ENCODE measurements at regions not wholly inside any gene's neighbourhood (a gene's known extent, or its start where the extent isn't known, plus 50 kb on each side); places are given as distances from the start of the nearest gene placed in this dataset.

DNA sequence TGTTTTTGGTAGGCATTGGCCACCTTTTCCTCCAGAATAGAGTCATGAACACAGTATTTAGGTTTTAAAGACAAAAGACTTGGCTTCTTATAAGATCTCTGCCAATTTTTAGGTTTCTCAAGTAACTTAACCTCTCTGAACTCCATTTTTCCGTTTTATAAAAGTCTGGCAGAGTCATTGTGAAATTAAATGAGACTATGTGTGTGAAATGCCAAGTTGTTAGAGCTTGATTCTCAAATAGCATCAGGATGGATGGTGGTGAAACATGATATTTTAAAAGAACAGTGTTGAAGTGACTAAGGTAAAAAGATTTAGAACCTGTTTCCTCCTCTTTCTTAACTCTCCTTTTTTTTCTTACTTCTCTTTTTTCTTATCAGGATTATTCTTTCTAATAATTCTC lies 617.7 kb upstream of the SLITRK1 start (continued):
- TF ChIP-seq, protein P1, sequence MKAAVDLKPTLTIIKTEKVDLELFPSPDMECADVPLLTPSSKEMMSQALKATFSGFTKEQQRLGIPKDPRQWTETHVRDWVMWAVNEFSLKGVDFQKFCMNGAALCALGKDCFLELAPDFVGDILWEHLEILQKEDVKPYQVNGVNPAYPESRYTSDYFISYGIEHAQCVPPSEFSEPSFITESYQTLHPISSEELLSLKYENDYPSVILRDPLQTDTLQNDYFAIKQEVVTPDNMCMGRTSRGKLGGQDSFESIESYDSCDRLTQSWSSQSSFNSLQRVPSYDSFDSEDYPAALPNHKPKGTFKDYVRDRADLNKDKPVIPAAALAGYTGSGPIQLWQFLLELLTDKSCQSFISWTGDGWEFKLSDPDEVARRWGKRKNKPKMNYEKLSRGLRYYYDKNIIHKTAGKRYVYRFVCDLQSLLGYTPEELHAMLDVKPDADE (IDR thresholded peaks at IDR 0.05), result no peak

DNA sequence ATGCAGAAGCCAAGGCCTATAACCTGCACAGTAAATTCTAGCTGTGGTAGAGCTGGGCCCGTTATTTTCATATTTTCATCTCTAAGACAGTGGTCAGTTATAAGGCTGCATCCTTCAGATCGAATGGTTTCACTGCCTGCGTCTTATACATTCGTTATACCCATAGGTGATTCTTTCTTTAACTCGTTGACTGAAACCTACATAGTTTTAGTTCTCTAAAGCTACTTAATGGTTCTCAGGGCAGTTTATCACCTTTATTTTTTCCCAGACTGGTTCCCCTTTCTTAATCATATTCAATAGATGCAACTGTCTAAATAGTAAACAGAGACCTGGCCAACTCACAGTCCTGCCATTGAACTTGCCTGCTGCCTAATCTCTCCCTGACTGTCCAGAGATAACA lies 615.3 kb upstream of the SLITRK1 start:
- H3F3A ChIP-seq (replicated peaks; ENCODE audit: low read depth), result no peaks in the 10 kb centered on the region
- no peaks in the 10 kb centered on the region for H3K36me3 ChIP-seq (ENCODE audit: insufficient read depth)
- Mint-ChIP-seq H3K27me3 (ENCODE audit: insufficient read depth, low read depth, poor library complexity) (no peaks in the 10 kb centered on the region), H3K4me3 (no peak overlapping the region), H3K9me3 (peaks cover 6% of the 10 kb centered on the region; the same call in 2 of the 3 replicates), H3K36me3 (ENCODE audit: low read depth) (no peaks in the 10 kb centered on the region; the same call in 2 of the 3 replicates), H3K4me1 (no peaks in the 10 kb centered on the region), H3K27ac (no peak overlapping the region)
- DNase-seq (ENCODE audit: low spot score) (no peak), ATAC-seq (no peak)
- H3K4me3 ChIP-seq, result no peak overlapping the region
- H3K4me2 ChIP-seq, result no peak overlapping the region
- no peak overlapping the region for H3K27ac ChIP-seq (ENCODE audit: low read depth)
- no peaks in the 10 kb centered on the region for H4K20me1 ChIP-seq (replicated peaks; ENCODE audit: insufficient read depth)
- H3K27me3 ChIP-seq (ENCODE audit: insufficient read depth), result no peaks in the 10 kb centered on the region
- no peaks in the 10 kb centered on the region for H3K79me2 ChIP-seq (replicated peaks; ENCODE audit: insufficient read depth)
- no peak for TF ChIP-seq POLR2AphosphoS5 (IDR thresholded peaks at IDR 0.05; ENCODE audit: low read depth)
- TF ChIP-seq ZNF114 (CRISPR knock-in tag; IDR thresholded peaks at IDR 0.05), result no peak
- TF ChIP-seq, protein P2, sequence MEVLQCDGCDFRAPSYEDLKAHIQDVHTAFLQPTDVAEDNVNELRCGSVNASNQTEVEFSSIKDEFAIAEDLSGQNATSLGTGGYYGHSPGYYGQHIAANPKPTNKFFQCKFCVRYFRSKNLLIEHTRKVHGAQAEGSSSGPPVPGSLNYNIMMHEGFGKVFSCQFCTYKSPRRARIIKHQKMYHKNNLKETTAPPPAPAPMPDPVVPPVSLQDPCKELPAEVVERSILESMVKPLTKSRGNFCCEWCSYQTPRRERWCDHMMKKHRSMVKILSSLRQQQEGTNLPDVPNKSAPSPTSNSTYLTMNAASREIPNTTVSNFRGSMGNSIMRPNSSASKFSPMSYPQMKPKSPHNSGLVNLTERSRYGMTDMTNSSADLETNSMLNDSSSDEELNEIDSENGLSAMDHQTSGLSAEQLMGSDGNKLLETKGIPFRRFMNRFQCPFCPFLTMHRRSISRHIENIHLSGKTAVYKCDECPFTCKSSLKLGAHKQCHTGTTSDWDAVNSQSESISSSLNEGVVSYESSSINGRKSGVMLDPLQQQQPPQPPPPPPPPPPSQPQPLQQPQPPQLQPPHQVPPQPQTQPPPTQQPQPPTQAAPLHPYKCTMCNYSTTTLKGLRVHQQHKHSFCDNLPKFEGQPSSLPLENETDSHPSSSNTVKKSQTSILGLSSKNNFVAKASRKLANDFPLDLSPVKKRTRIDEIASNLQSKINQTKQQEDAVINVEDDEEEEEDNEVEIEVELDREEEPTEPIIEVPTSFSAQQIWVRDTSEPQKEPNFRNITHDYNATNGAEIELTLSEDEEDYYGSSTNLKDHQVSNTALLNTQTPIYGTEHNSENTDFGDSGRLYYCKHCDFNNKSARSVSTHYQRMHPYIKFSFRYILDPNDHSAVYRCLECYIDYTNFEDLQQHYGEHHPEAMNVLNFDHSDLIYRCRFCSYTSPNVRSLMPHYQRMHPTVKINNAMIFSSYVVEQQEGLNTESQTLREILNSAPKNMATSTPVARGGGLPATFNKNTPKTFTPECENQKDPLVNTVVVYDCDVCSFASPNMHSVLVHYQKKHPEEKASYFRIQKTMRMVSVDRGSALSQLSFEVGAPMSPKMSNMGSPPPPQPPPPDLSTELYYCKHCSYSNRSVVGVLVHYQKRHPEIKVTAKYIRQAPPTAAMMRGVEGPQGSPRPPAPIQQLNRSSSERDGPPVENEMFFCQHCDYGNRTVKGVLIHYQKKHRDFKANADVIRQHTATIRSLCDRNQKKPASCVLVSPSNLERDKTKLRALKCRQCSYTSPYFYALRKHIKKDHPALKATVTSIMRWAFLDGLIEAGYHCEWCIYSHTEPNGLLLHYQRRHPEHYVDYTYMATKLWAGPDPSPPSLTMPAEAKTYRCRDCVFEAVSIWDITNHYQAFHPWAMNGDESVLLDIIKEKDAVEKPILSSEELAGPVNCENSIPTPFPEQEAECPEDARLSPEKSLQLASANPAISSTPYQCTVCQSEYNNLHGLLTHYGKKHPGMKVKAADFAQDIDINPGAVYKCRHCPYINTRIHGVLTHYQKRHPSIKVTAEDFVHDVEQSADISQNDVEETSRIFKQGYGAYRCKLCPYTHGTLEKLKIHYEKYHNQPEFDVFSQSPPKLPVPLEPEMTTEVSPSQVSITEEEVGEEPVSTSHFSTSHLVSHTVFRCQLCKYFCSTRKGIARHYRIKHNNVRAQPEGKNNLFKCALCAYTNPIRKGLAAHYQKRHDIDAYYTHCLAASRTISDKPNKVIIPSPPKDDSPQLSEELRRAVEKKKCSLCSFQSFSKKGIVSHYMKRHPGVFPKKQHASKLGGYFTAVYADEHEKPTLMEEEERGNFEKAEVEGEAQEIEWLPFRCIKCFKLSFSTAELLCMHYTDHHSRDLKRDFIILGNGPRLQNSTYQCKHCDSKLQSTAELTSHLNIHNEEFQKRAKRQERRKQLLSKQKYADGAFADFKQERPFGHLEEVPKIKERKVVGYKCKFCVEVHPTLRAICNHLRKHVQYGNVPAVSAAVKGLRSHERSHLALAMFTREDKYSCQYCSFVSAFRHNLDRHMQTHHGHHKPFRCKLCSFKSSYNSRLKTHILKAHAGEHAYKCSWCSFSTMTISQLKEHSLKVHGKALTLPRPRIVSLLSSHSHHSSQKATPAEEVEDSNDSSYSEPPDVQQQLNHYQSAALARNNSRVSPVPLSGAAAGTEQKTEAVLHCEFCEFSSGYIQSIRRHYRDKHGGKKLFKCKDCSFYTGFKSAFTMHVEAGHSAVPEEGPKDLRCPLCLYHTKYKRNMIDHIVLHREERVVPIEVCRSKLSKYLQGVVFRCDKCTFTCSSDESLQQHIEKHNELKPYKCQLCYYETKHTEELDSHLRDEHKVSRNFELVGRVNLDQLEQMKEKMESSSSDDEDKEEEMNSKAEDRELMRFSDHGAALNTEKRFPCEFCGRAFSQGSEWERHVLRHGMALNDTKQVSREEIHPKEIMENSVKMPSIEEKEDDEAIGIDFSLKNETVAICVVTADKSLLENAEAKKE (CRISPR knock-in tag; IDR thresholded peaks at IDR 0.05), result no peak
- TF ChIP-seq EZH2phosphoT487 (IDR thresholded peaks at IDR 0.05; ENCODE audit: unreplicated experiment), result no peak
- TF ChIP-seq NANOG (IDR thresholded peaks at IDR 0.05; ENCODE audit: borderline replicate concordance), result no peak
- TF ChIP-seq, protein P3, sequence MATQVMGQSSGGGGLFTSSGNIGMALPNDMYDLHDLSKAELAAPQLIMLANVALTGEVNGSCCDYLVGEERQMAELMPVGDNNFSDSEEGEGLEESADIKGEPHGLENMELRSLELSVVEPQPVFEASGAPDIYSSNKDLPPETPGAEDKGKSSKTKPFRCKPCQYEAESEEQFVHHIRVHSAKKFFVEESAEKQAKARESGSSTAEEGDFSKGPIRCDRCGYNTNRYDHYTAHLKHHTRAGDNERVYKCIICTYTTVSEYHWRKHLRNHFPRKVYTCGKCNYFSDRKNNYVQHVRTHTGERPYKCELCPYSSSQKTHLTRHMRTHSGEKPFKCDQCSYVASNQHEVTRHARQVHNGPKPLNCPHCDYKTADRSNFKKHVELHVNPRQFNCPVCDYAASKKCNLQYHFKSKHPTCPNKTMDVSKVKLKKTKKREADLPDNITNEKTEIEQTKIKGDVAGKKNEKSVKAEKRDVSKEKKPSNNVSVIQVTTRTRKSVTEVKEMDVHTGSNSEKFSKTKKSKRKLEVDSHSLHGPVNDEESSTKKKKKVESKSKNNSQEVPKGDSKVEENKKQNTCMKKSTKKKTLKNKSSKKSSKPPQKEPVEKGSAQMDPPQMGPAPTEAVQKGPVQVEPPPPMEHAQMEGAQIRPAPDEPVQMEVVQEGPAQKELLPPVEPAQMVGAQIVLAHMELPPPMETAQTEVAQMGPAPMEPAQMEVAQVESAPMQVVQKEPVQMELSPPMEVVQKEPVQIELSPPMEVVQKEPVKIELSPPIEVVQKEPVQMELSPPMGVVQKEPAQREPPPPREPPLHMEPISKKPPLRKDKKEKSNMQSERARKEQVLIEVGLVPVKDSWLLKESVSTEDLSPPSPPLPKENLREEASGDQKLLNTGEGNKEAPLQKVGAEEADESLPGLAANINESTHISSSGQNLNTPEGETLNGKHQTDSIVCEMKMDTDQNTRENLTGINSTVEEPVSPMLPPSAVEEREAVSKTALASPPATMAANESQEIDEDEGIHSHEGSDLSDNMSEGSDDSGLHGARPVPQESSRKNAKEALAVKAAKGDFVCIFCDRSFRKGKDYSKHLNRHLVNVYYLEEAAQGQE (IDR thresholded peaks at IDR 0.05; ENCODE audit: unreplicated experiment), result no peak
- no peak for TF ChIP-seq STAT1 (IDR thresholded peaks at IDR 0.05; ENCODE audit: unreplicated experiment)
- H2AFZ ChIP-seq, result no peak overlapping the region
- H3K9me2 ChIP-seq (ENCODE audit: insufficient read depth), result no peaks in the 10 kb centered on the region; the same call in 1 of the 2 replicates
- H3K4me1 ChIP-seq (ENCODE audit: insufficient read depth), result no peaks in the 10 kb centered on the region
